ENCODE measurements at regions not wholly inside any gene's neighbourhood (a gene's known extent, or its start where the extent isn't known, plus 50 kb on each side); places are given as distances from the start of the nearest gene placed in this dataset.

GRCh38 chr5:105968981-105969380, 1701.8 kb downstream of the EFNA5 start:
- no peak for DNase-seq (ENCODE audit: low spot score)
- intact Hi-C loops (cut with DNase I): no loop called here
- no peaks in the 10 kb centered on the region for H3K36me3 ChIP-seq
- no peaks in the 10 kb centered on the region for H3K9me3 ChIP-seq
- H3K4me1 ChIP-seq (replicated peaks): no peaks in the 10 kb centered on the region
- H3K27ac ChIP-seq: no peak overlapping the region
- 92% methylated on average over 3 of the region's 3 CpGs for WGBS
- TF ChIP-seq, protein P1, sequence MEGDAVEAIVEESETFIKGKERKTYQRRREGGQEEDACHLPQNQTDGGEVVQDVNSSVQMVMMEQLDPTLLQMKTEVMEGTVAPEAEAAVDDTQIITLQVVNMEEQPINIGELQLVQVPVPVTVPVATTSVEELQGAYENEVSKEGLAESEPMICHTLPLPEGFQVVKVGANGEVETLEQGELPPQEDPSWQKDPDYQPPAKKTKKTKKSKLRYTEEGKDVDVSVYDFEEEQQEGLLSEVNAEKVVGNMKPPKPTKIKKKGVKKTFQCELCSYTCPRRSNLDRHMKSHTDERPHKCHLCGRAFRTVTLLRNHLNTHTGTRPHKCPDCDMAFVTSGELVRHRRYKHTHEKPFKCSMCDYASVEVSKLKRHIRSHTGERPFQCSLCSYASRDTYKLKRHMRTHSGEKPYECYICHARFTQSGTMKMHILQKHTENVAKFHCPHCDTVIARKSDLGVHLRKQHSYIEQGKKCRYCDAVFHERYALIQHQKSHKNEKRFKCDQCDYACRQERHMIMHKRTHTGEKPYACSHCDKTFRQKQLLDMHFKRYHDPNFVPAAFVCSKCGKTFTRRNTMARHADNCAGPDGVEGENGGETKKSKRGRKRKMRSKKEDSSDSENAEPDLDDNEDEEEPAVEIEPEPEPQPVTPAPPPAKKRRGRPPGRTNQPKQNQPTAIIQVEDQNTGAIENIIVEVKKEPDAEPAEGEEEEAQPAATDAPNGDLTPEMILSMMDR (IDR thresholded peaks at IDR 0.05): no peak
- TF ChIP-seq POLR2AphosphoS5 (IDR thresholded peaks at IDR 0.05) (no peak), POLR2A (IDR thresholded peaks at IDR 0.05) (no peak)
- no peak overlapping the region for H3K4me3 ChIP-seq
- H3K27me3 ChIP-seq (replicated peaks; ENCODE audit: insufficient read depth): no peaks in the 10 kb centered on the region

DNA sequence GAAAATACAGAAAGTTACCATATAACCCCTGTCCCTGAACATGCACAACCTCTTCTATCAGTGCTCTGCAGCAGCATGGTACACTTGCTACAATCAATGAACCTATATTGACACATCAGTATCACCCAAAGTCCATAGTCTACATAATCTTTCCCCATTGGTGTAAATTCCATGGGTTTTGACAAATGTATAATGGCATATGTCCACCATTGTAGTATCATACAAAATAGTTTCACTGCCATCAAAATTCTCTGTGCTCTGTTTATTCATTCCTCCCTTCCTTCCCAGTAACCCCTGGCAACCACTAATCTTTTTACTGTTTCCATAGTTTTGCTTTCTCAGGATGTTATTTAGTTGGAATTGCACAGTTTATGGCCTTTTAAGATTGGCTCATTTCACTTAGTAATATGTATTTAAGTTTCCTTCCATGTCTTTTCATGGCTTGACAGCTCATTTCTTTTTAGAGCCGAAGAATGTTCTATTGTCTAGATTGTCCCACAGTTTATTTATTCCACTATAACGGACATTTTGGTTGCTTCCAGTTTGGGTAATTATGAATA, 1707.0 kb downstream of the EFNA5 start:
- H3K27ac ChIP-seq: no peak overlapping the region
- no peaks in the 10 kb centered on the region for H3K9me3 ChIP-seq
- H3K27me3 ChIP-seq (replicated peaks; ENCODE audit: insufficient read depth): no peaks in the 10 kb centered on the region
- TF ChIP-seq POLR2A (IDR thresholded peaks at IDR 0.05) (no peak), POLR2AphosphoS5 (IDR thresholded peaks at IDR 0.05) (no peak)
- TF ChIP-seq, protein P1 (IDR thresholded peaks at IDR 0.05): no peak
- no peaks in the 10 kb centered on the region for H3K4me1 ChIP-seq (replicated peaks)
- no peaks in the 10 kb centered on the region for H3K36me3 ChIP-seq
- no peak overlapping the region for H3K4me3 ChIP-seq
- WGBS: 57% methylated on average over 2 of the region's 2 CpGs
- no peak for DNase-seq (ENCODE audit: low spot score)
- intact Hi-C loops (cut with DNase I): no loop called here

DNA sequence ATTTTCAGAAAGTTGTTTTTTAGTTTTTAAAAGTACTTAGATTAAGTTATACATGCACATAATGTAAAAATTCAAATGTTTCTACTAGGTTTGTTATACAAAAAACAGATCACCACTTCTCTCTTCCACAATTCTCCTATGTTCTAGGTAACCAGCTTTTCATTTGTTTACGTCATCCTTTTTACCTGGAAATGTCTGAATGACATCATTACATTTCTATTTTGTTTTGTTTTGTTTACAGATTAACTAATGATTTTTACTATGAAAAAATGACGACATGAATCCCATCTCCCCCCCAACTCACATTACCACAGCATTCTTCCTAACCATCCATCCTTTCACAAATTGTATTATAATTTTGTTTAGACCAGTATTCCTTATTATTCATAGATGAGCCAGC, 1709.2 kb downstream of the EFNA5 start:
- WGBS: 80% methylated on average over 2 of the region's 2 CpGs
- TF ChIP-seq, protein P1 (IDR thresholded peaks at IDR 0.05): no peak
- TF ChIP-seq POLR2AphosphoS5 (IDR thresholded peaks at IDR 0.05) (no peak), POLR2A (IDR thresholded peaks at IDR 0.05) (no peak)
- no peaks in the 10 kb centered on the region for H3K4me1 ChIP-seq (replicated peaks)
- H3K4me3 ChIP-seq: no peak overlapping the region
- intact Hi-C loops (cut with DNase I): no loop called here
- no peak overlapping the region for H3K27ac ChIP-seq
- no peaks in the 10 kb centered on the region for H3K36me3 ChIP-seq
- H3K9me3 ChIP-seq: no peaks in the 10 kb centered on the region
- DNase-seq (ENCODE audit: low spot score): no peak
- H3K27me3 ChIP-seq (replicated peaks; ENCODE audit: insufficient read depth): no peaks in the 10 kb centered on the region

DNA sequence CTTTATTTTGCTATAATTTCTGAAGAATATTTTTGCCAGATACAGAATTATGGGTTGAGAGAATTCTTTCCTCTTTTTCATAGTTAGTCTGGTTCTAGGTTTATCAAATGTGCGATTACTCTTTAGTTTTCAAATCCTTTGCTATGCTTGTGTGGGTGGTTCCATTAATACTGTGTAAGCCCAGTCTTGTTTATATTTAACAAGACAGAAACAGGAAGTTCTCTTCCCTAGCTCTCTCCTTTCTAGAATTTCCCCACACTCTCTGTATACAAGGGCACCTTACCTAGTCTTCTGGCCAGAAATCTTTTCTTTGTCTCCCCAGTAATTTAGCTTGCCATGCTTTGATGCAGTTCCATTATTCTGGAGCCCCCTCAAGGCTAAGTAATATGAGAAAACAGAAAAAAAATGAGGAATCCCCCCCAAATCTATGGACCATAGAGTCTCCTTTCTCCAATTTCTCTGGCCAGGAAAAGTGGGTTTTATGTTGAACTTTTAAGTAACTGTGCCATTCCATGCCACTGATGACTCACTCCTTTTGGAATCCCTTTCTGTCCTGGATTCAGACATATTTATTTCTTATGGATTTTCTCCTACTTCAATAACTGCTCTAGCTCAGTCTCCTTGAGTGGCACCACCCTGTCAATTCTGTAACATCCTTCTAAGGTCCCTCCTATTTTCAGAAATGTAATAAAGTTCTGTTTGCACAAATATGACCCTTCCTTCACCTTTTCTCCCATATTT, 1714.1 kb downstream of the EFNA5 start:
- TF ChIP-seq POLR2AphosphoS5 (IDR thresholded peaks at IDR 0.05): no peak
- TF ChIP-seq POLR2A (IDR thresholded peaks at IDR 0.05): no peak
- TF ChIP-seq, protein P1 (IDR thresholded peaks at IDR 0.05): no peak
- H3K4me3 ChIP-seq: no peak overlapping the region
- H3K27me3 ChIP-seq (replicated peaks; ENCODE audit: insufficient read depth): no peaks in the 10 kb centered on the region
- H3K9me3 ChIP-seq: no peaks in the 10 kb centered on the region
- no peak for DNase-seq (ENCODE audit: low spot score)
- no peak overlapping the region for H3K27ac ChIP-seq
- intact Hi-C loops (cut with DNase I): no loop called here
- 95% methylated on average over 1 of the region's 1 CpG for WGBS
- no peaks in the 10 kb centered on the region for H3K4me1 ChIP-seq (replicated peaks)
- H3K36me3 ChIP-seq: no peaks in the 10 kb centered on the region

GRCh38 chr5:105954341-105954740, 1716.4 kb downstream of the EFNA5 start:
- TF ChIP-seq POLR2A (IDR thresholded peaks at IDR 0.05) (no peak), POLR2AphosphoS5 (IDR thresholded peaks at IDR 0.05) (no peak)
- TF ChIP-seq, protein P1 (IDR thresholded peaks at IDR 0.05): no peak
- 84% methylated on average over 3 of the region's 3 CpGs for WGBS
- intact Hi-C loops (cut with DNase I): no loop called here

More at GRCh38 chr5:105954341-105954740, 1716.4 kb downstream of the EFNA5 start:
- DNase-seq (ENCODE audit: low spot score): no peak
- no peaks in the 10 kb centered on the region for H3K27me3 ChIP-seq (replicated peaks; ENCODE audit: insufficient read depth)
- no peak overlapping the region for H3K27ac ChIP-seq
- H3K9me3 ChIP-seq: no peaks in the 10 kb centered on the region
- no peak overlapping the region for H3K4me3 ChIP-seq
- H3K4me1 ChIP-seq (replicated peaks): no peaks in the 10 kb centered on the region
- H3K36me3 ChIP-seq: no peaks in the 10 kb centered on the region
